ENCODE measurements at regions not wholly inside any gene's neighbourhood (a gene's known extent, or its start where the extent isn't known, plus 50 kb on each side); places are given as distances from the start of the nearest gene placed in this dataset.

- ATAC-seq = no peak
- TF ChIP-seq CTCF (IDR thresholded peaks at IDR 0.05) = no peak
- H3K4me1 ChIP-seq (ENCODE audit: low read depth) = no peaks in the 10 kb centered on the region
- no peaks in the 10 kb centered on the region for H3K9me3 ChIP-seq
- no peak overlapping the region for H3K4me3 ChIP-seq
- intact Hi-C loops (cut with DNase I, micrococcal nuclease) = no loop called here
- no peaks in the 10 kb centered on the region for H3K36me3 ChIP-seq (ENCODE audit: low read depth)
- no peak for DNase-seq
Observed at GRCh38 chr15:48060396-48060795, 60.4 kb upstream of the SLC24A5 start.

- TF ChIP-seq CTCF (IDR thresholded peaks at IDR 0.05) = no peak
- Histone ChIP-seq H3K9me3 (no peaks in the 10 kb centered on the region), H3K36me3 (ENCODE audit: low read depth) (no peaks in the 10 kb centered on the region), H3K4me3 (no peak overlapping the region), H3K4me1 (ENCODE audit: low read depth) (no peaks in the 10 kb centered on the region)
- DNase-seq (no peak), ATAC-seq (no peak)
- intact Hi-C loops (cut with DNase I, micrococcal nuclease) = no loop called here
Observed at GRCh38 chr15:48061605-48062004, 59.2 kb upstream of the SLC24A5 start.

GRCh38 chr15:48062148-48062872 is 58.5 kb upstream of the SLC24A5 start:
- no peaks in the 10 kb centered on the region for H3K4me1 ChIP-seq (ENCODE audit: low read depth)
- no peak overlapping the region for H3K4me3 ChIP-seq
- ATAC-seq = no peak
- no peak for TF ChIP-seq CTCF (IDR thresholded peaks at IDR 0.05)
- no peaks in the 10 kb centered on the region for H3K9me3 ChIP-seq
- intact Hi-C loops (cut with DNase I, micrococcal nuclease) = no loop called here
- DNase-seq = no peak
- no peaks in the 10 kb centered on the region for H3K36me3 ChIP-seq (ENCODE audit: low read depth)

- H3K36me3 ChIP-seq (ENCODE audit: low read depth) = no peaks in the 10 kb centered on the region
- DNase-seq = no peak
- TF ChIP-seq CTCF (IDR thresholded peaks at IDR 0.05) = no peak
- no peaks in the 10 kb centered on the region for H3K4me1 ChIP-seq (ENCODE audit: low read depth)
- no peak overlapping the region for H3K4me3 ChIP-seq
- no peaks in the 10 kb centered on the region for H3K9me3 ChIP-seq
- intact Hi-C loops (cut with DNase I, micrococcal nuclease) = no loop called here
- ATAC-seq = no peak
Observed at GRCh38 chr15:48063411-48063985, 57.3 kb upstream of the SLC24A5 start.

GRCh38 chr15:48064421-48064820 is 56.4 kb upstream of the SLC24A5 start:
- TF ChIP-seq CTCF (IDR thresholded peaks at IDR 0.05) = no peak
- no peak overlapping the region for H3K4me3 ChIP-seq
- no peaks in the 10 kb centered on the region for H3K36me3 ChIP-seq (ENCODE audit: low read depth)
- intact Hi-C loops (cut with DNase I, micrococcal nuclease) = no loop called here
- H3K4me1 ChIP-seq (ENCODE audit: low read depth) = no peaks in the 10 kb centered on the region
- ATAC-seq (peak; percentile 34), DNase-seq (no peak)
- no peaks in the 10 kb centered on the region for H3K9me3 ChIP-seq
